ENCODE measurements at regions not wholly inside any gene's neighbourhood (a gene's known extent, or its start where the extent isn't known, plus 50 kb on each side); places are given as distances from the start of the nearest gene placed in this dataset.
"Not testable (repeated sequence)": the region's sequence is repeated elsewhere in the genome, so short reads cannot be mapped to it uniquely, and the experiment has no call there.

DNA sequence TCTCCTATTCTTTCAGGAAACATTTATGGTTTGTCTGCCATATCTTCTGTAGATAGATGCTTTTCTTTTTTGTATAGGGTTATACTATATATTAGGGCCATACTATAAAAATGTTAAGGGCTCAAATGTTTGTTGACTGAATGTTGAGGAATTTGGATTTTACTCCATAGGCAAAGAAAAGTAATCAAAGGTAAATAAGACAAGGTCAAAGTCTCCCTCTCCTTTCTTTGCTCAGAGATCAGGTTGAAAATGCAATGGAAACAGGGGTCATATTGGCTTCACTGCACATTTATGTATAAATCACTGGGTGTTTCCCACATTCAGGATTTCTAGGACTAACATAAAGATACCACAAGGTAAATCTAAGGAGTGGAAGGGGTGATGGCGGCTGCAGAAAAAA, 291.4 kb upstream of the FZD8 start:
- DNase-seq (ENCODE audit: low spot score): no peak

DNA sequence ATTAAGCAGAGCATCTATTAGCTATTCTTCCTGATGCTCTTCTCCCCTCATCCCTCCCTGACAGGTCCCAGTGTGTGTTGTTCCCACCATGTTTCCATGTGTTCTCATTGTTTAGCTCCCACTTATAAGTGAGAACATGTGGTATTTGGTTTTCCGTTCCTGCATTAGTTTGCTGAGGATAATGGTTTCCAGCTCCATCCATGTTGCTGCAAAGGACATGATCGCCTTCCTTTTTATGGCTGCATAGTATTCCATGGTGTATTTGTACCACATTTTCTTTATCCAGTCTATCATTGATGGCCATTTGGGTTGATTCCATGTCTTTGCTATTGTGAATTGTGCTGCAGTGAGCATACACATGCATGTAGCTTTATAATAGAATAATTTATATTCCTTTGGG, 287.9 kb upstream of the FZD8 start:
- DNase-seq (ENCODE audit: low spot score): not testable (repeated sequence)

DNA sequence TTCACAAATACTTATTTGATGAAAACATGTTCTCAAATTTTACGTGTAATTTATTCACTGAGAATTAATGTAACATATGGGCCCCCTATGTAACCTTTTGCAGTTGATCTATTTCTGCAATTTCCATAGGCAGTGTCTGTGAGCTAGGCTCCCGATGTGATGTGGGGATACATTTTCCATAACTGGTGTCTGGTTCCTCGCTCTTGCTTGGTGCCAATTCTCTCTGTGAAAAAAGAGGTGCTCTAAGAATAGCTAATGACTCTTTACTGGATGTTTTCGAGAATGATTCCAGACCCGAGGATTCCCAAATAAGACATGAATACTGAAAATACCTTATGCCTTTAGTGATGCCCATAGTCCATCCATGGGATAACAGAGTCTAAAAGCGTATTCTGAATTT, 286.7 kb upstream of the FZD8 start:
- DNase-seq (ENCODE audit: low spot score): no peak

DNA sequence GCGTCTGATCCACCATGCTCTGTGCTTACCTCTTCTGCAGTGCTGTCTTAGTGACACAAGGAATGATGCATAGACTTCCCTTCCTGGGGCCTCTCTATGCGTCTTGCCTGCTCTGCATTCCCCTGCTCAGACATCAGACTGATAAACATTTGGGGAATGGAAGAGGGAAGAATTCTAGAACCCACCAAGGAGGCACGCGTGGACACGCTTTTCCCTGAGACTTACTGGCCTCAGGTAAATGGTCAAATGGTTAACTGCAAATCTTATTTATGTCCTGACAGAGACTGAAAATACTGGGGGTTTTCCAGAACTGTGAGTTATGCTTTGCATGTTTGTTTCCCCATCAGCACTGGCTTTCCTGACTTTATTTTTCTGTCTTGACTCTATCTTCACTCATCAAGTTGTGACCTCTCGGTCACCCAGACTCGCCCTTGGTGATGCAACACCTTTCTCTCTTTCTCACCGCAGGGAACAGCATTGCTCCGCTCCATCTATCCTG, 285.9 kb upstream of the FZD8 start:
- no peak for DNase-seq (ENCODE audit: low spot score)

DNA sequence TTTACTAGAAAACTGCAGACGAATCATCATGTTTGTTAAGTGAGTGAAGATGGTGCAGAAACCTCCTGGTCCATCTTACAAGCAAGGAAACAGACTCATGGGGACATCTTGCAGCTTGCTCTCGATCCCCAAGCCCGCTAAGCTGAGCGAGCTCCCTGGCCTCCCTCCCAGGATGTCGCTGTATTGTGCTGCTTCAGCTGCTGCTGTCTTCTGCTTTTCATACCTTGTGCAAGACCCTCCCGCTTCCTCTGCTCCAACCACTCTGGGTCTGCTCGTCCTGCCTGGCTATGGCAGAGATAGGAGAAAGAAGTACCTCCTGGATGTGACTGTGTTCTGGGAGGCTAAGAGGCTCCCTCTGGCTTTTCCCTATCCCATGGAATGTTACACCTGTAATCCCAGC, 285.2 kb upstream of the FZD8 start:
- DNase-seq (ENCODE audit: low spot score): no peak

DNA sequence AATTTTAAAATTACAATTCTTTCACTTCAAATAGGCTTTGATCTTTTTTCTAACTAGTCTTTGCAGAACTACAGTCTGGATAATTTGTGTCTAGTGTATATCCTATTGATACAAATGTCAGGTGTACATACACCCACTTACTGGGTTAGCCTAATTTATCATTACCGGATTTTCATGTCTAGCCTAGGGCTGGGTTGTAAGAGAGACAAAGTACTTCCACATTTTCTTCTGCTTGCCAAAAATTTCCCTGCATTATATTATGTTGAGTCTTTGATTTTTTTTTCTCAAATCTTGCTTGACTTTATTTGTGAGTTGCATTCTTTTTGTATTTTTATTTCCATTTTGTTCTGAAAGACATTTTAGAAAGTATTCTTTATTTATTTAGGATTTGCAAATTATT, 284.8 kb upstream of the FZD8 start:
- no peak for DNase-seq (ENCODE audit: low spot score)

DNA sequence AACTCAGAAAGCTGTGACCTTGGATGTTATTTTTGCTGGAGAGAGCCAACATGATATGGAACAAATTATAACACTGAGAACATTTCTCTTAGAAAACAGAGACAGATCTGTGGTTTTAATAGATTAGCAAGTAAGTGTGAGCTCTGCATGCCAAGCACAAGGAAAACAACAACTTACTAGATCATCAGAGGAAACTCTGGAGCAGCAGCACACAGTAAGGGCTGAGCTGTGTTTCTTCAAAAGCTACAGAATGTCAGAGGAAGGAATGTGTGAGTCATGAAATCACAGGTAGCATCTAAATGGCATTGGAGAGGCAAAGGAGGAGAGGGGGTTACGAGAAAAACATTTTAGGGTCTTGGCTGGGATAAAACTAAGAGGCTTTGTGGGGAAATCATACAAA, 283.4 kb upstream of the FZD8 start:
- DNase-seq (ENCODE audit: low spot score): no peak

DNA sequence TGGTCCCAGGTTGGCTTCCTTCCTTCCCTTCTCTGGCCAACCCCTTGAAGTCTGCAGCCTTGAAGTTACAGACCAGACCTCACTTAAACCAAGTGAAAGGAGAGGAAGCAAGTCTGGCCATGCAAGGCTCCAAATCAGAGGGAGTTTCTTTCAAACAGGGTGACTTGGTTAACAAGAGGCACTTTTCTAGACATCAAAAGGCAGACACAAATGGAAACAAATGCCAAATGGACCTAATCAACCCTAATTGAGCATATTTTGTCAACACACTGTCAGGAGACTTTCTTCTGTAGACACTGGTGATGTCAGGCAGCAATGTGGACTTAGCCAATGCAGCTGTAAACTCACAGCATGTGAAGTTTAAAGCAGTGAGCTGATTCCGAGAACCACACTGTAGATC, 282.7 kb upstream of the FZD8 start:
- no peak for DNase-seq (ENCODE audit: low spot score)

DNA sequence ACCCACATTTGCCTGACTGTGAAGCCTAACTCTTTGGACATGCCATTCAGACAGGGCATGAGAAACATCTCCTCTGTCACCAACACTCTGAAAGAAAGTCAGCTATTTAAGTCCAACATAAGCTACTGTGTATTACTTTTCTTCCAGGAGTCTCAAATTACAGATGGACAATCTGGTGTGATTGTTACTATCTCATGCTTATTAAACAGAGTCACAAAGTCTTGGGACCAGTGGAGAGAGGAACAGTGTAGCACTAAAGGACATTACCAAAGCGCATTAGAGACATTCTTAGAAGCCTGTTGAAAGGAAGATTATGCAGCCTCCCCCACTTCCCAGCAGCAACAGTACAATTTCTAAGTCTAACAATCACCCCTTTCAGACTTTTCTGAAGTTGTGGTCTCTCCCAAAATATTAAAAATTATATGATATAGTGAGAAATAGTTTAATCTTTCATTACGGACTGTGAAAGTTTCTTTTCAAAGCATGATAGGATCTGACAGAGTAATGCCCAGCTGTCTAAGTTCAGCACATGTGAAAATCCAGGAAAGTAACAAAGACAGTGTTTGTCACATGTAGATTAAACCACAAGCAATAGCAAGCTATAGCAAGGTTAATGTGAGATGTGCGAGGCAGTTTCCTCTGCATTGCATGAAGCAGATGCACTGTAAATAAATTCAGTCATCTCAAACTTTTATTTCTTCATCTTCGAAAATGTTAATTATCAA, 280.9 kb upstream of the FZD8 start:
- no peak for DNase-seq (ENCODE audit: low spot score)

DNA sequence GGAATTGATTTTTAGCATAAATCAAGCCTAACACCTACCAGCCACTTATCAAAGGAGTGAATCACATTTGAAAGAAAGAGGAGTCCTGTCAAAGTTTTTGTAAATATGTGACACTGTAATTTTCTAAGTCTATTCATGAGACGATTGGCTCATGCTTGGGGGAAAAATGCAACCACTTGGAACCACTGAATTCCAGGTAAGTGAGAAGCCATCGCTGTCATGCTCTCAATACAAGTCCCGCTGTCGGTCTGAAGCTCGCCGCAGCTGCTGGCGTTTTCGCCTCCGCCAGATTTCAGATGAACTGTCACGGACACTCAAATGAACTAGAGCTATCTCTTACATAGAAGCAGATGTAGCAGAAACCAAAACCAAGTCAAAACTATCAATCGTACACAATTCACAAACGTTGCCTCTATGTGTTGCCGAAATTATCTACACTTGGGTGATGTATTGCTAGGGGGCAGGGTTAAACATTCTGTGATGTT, 279.8 kb upstream of the FZD8 start:
- DNase-seq (ENCODE audit: low spot score): no peak

DNA sequence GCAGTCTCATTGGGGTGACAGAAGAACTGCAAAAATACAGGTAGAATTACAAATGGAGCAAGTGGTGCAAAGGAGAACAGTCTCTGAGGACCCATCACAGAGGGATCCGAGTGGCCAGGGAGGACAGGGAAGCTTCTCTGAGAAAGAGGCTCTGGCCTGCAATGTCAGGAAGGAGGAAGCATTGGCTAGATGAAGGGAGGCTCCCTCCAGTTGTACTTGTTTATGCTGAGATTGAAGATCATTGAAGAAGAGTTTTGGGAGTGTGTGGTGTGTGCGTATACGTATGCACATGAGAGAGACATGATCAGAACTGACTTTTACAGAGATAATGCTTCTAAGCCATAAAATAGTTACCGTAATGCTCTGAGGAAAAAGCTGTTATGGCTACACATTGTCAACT, 274.7 kb upstream of the FZD8 start:
- no peak for DNase-seq (ENCODE audit: low spot score)

DNA sequence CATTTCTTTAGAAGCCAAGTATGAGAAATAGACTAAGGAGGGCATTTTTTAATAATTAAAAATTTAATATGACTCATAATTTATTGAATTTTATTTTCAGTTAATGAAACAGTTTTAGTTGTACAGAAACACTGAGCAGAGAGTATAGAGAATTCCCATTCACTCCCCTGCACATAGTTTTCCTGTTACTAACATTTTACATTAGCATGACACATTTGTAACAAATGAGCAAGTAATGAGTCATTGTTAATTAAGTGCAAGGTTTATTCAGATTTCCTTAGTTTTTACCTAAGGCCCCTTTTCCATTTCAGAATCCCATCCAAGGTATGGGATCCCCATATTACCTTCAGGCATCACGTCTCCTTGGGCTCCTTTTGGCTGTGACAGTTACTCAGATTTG, 271.5 kb upstream of the FZD8 start:
- DNase-seq (ENCODE audit: low spot score): peak; percentile 53

DNA sequence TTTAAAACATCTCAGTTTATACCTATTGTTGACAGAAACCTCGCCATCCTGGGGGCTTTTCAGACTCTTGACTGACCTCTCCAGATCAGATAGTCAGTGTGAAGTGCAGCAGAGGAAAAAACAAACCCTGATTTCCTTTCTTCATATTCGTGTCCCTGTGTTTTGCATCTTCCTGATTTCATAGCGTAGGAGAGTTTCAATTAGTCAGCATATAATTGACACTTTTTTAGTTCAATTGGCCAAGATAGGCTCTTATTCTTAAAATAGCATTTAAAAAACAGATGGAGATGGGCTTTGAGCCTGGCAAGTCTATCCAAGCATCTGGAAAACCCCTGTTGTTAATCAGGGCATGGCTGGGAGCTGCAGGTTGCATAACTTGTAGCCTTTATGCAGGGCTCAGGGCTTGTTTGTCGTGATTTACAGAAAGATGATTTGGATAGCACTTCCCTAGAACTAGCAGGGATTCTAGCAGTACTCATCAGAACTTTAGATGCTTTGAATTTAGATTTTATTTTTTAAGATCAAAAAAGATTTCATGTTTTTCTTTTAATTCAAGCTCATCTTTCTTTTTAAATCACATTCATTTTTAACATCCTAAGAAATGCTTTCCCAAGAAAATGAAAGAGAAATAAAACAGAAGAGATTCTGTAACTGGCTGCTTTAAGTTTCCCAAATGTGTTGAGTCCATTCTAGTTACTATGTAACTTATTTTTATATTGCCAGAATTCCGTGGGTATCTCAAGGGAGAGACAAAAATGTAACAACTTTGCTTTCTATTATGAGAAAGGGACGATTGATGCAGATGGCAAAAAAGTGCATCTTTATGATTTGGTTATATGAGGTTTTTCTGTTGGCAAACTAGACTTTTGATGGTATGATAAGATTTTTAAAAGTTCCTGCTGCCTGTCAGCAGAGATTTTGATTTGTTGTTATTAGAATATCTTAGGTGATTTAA, 270.8 kb upstream of the FZD8 start:
- peak; percentile 58 for DNase-seq (ENCODE audit: low spot score)

DNA sequence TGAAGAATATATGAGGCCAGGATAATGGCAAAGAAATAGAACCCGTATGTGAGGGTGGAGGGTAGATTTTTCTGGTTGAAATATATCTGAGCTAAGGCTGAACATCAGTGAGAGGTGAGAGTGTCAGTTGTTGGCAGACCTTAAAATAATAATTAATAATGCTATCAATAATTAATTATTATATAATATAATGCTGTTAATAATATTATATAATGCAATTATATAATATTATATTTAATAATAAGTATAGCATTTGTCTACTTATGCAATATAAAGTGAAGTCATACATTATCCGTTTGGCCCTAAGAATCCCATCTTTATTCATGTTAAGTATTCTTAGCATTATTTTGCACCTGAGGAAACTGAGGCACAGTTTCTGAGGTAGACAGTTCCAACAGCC, 269.9 kb upstream of the FZD8 start:
- no peak for DNase-seq (ENCODE audit: low spot score)

DNA sequence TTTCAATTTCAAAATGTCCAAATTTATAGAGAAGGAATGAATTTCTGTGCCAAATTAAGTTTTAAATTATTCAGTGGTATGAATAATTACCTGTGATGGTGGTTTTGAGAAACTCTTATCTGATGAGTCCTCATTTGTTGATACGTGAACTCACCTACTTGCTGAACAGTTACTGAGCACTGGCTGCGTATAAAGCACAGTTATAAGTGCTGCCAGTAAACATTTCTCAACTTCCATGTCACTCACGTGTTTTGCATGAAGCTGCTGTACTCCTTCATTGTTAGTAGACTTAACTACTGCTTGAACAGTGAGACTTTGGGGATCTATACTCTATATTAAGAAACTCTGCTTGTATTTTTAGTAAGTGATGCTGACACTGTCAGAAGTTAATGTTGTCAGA, 269.1 kb upstream of the FZD8 start:
- no peak for DNase-seq (ENCODE audit: low spot score)

DNA sequence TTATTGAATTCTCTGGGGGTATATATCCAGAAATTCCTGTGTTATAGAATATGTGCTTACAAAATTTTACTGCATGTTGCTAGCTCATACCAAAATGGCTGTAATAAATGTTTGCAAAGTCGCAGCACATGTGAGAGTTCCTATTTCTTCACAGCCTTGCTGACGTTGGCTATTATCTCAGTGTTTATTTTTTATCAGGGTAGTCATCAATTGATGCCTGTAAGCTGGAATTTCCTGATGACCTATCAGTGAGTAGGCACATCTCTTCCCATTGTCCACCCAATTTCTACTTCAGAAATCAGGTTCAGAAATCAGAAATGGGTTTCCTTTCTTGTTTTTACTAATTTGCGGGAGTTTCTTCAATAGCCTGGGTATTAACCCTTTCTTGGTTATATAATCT, 268.1 kb upstream of the FZD8 start:
- DNase-seq (ENCODE audit: low spot score): peak; percentile 59

DNA sequence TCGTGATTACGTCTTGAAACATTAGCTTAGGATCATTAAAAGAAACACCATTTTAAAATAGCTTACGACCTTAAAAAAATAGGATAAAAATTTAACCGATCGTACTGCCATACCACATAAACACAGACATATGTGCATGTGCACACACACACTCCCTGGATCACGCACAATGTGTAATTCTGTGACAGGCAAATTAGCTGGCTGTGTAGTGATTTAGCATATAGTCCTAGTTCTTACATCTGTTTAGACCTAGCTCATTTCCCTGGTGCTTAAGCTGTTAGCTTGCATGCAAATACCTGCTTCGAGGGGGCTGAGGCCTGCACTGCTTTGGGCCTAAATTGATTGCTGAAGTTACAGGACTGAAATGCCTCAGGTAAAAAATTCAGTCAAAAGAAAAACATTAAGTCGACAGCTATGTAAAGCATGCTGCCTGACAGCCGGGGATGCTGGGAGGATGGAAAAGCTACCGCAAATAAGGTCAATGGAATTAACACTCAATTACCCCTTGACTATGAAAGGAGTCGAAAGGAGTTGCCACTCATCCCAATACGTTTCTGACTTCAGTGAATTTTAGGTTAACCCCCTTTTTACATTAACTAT, 267.1 kb upstream of the FZD8 start:
- DNase-seq (ENCODE audit: low spot score): no peak

DNA sequence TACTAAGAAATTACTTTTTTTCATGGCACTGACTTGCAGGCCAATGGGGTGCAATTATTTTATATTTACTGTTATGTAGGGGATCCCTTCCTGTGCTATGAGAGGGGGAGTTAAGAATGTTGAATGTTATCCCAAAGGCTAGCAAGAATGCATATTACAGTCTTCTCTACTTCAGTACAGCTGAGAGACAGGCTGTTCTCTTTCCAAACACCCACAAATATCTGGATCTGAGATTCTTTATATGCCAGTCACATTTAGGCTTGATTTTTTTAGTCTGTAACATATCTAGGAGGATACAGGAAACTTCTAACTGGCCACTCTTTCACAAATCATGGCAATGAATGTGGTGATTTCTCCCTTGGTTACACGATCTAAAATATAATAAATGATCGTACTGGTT, 266.4 kb upstream of the FZD8 start:
- DNase-seq (ENCODE audit: low spot score): no peak

DNA sequence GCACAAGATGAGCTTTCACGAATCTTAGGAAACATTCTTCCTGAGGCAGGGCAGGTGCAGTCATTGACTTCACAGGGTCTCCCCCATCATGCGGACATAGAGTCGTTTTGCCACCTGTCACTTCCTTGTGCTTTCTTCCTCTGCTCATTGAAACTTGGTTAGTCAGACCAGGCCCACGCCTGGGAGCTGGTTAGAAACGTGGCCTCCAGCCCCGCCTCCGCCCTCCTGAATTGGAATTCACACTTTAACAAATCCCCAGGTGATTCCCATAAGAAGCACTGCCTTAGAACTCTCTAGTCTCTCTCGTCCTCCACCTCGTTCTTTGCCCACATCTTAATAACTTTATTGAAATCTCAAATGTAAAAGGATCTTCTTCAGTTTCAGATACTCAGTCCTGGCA, 265.5 kb upstream of the FZD8 start:
- no peak for DNase-seq (ENCODE audit: low spot score)

DNA sequence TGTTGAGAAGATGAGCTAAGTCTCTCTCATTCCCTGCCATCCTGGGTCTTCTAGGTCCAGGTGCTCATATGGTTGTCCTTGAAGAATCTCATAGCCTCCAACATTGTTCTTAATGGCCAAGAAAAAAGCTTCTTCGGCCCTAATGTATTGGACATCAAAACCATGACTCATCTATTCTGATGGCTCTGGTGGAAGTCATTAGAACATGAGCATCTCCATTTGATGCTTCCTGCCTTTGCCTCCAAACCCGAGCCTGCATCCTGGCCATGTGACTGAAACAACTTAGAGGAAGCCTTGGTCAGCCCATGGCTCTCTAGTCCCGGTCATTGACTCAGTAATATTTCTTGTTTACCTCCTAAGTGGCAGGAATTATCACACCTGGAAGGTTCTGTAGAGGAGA, 264.1 kb upstream of the FZD8 start:
- DNase-seq (ENCODE audit: low spot score): no peak

DNA sequence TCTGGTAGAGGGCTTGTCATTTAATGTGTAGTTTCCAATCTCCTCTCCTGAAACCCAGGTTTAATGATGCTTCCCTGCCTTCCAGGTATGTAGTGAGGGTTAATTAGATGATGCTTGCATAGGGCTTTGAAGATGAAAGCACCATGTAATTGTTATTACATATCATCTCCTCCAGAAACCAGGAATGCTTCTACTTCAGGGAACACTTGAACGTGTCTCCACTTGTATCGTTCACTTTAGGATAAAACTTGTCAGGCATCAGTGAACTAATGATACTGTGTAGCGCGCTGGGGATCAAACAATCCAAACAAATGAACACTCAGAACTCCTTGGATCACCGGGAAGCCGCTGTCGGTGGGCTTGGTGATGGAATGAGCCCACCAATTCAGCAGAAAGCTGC, 260.9 kb upstream of the FZD8 start:
- DNase-seq (ENCODE audit: low spot score): no peak

DNA sequence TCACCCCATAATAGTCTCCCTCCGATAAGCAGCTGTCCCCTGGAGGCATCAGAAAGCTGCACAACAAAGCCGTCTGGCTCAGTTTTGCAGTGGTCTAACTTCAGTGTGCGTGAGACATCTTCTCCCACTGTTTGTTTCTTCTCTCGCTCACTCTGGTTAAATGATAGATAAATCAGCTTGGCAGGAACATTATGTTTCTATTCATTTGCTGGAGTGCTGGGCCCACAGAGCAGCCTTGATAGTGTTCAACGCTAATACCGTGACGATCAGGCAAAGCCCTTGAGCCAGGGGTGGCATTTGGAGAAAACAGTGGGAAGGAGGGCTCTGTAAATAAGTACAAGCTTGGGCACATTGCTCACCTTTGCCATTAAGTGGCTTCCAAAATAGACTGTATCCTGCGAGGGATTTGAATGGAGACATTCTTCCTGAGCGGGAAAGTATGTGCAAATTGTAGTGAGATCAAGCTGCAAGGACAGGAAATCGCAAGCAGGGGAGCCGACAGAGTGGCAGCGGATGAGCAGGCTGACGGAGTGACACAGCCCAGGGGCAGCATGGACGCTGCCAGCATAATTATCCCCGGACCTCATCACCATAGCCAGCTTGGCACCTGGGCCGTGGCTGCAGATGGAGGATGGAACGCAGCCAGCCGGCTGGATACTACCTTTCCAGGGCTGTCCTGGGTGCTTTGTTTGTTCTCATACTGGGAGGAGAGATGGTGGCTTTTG, 256.8 kb upstream of the FZD8 start:
- no peak for DNase-seq (ENCODE audit: low spot score)

Measured in AG08395 (cell line).